Inflammatory macrophage treated with lipopolysaccharide for 4 hours (primary cell): ENCODE measurements at regions not wholly inside any gene's neighbourhood (a gene's known extent, or its start where the extent isn't known, plus 50 kb on each side); places are given as distances from the start of the nearest gene placed in this dataset.
"Not testable (repeated sequence)": the region's sequence is repeated elsewhere in the genome, so short reads cannot be mapped to it uniquely, and the experiment has no call there.

ENCODE experiments used
- DNase-seq: peaks from one replicate; pipeline ENCODE4 v3.0.0-alpha.2; 2020

DNA sequence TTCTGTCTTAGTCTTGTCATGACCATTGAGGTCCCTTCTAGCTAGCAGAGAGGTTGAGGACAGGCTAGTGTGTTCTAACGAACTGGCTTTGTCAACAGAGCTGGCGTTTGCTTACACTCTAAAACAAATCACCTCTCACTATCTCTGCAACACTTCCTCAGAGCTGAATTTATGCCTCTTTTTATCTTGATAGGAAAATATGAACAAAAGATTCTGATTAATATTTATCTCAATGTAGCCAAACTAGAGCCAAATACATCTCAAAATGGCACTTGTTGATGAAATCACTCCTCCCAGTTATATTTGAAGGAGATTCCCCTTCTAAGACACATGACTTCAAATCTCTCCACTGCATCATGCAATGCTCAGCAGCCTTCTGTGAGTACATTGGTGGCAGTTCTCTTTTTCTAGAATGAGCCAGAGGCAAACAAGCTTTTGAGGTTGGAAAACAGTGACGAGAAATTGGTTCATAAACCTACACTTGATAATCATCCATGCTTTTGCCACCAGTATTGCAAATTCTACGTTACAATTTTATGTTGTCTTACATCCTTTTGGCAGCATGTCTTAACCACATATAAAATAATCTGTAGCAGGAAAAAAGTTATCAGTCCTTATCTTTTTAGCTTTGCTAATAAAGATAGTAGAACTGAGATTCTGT is 615.7 kb upstream of the CITED2 start:
- peak; percentile 62 for DNase-seq

DNA sequence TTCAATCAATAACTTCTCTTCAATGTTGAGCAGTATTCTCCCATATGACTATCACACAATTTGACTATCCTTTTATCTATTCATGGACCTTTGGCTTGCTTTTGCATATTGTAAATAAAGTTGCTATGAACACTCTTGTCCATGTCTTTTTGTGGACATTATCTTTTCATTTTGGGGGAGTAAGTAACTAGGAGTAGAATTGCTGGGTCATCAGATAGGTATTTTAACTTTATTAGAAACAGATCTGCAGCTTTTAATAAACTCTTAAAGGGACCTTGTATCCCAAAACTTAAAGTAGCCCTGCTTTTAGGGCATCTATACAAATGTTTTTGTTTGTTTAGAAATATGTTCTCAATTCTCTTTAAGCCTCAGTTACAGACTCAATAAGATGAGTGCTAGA is 614.2 kb upstream of the CITED2 start:
- no peak for DNase-seq

DNA sequence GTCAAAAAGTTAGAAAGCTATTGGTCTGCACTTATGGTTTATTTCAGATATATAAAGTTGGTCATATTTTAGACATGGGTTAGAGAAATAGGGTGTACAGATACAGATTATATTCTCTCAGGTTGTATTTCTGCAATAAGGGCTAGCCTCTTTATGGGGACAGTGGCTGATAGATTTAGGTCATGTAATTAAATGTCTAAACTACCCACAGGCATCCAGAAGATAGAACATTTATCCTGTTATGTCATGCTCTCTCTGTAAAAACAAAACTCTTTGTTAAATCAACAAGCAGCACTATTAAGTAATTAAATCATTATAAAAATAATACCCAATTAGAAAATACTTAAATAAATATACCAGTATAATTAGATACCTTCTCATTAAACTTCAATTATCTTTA is 612.6 kb upstream of the CITED2 start:
- DNase-seq = no peak

DNA sequence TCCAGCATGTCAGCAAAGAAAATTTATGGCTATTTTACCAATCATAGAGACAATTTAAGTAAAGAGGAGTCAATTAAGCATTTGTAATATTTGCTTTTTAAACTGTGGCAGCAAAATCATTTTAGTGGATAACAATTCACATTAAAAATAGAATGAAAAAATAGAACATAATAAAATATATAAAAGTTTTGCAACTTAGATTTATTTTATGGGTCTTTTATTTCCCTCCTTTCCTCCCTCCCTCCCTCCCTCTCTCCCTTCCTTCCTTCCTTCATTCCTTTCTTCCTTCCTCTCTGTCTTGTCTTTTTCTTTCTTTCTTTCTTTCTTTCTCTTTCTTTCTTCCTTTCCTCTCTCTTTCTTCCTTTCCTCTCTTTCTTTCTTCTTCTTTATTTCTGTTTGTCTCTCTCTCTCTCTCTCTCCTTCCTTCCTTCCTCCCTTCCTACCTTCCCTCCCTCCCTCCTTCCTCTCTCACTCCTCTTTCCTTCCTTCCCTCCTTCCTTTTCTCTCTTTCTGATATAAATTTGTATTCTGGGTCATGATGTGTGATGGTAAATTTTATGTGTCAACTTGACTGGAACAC is 610.9 kb upstream of the CITED2 start:
- DNase-seq = no peak

- DNase-seq = no peak
Observed at GRCh38 chr6:139984317-139984716, 609.9 kb upstream of the CITED2 start.

DNA sequence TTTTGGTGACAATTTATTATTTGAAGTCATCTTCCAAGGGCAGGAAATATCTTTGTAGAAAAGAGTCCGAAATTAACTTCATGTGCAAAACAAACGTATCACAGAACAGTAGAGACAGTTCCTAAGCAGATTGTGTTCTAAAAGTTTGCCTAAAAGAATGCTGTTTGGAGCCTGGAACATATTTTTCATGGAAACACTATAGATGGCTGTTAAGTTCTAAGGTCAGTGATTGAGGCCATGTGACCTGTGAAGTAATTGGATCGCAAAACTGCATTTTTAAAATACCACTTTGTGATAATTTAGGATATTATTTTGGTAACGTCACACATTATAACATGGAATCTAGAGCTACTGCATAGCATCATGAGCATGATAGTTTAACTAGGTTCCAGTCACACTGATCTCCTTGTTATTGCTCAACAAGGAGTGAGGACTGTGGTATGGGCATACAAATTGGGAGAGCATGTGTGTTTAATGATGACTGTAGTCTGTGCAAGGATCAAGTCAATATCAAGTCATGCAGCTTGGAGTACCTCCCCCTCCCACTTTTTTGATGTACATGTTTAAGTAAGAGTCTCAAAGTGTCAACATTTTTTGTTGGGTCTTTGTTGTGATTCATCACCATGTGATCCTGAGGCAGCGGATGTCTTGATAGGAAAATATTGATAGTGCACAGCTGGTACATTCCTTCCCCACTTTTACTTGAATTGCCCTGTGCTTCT is 609.3 kb upstream of the CITED2 start:
- DNase-seq = no peak

GRCh38 chr6:139982652-139983295 is 608.3 kb upstream of the CITED2 start:
- DNase-seq = no peak

- no peak for DNase-seq
Observed at GRCh38 chr6:139982195-139982594, 607.7 kb upstream of the CITED2 start.

- no peak for DNase-seq
Observed at GRCh38 chr6:139981768-139982181, 607.3 kb upstream of the CITED2 start.

DNA sequence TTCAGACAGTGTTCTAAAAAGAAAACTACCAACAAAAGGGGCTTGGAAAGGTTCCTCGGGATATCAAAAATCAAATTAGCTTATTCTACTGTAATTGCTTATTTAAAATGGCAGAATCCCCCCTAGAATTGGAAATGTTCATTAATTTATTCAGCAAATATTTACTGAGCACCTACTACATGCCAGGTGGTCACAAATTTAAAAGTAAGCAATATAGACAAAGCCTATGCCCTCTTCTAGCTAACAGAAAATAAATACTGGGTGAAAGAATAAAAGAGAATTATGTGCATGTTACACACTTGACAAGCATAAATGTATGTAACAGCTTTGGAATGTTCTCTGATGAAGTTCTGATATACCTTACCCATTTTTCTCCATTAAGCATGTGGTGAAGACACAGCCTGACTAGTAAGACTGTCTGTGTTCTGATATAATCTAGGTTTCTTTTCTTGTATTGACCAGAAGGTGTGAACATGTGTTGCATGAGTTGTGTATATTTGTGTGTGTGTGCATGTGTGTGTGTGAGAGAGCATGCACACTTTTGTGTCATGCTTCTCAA is 606.7 kb upstream of the CITED2 start:
- DNase-seq = no peak

- not testable (repeated sequence) for DNase-seq
Observed at GRCh38 chr6:139980631-139981030, 606.2 kb upstream of the CITED2 start.

- DNase-seq = no peak
Observed at GRCh38 chr6:139979021-139979725, 604.7 kb upstream of the CITED2 start.

DNA sequence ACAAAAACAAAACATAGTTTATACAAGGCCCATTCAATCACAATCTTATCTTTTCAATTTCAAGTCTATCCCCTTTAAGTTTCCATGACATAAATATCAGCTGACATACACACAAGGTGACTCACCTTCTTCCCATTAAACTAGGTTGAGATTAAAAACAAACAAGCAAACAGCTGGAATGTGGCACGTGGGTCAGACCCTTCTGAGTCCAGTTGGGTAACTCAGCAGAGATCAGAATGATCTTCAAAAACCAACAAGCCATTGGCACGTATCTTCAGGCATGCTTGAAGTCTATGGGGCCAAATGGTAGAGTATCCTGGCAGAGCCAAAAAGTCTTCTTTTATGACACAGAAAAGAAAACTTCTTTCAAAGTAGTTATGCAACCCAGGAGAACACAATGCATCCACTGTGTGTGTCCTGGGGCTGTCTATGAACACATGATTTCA is 603.5 kb upstream of the CITED2 start:
- DNase-seq = no peak

DNA sequence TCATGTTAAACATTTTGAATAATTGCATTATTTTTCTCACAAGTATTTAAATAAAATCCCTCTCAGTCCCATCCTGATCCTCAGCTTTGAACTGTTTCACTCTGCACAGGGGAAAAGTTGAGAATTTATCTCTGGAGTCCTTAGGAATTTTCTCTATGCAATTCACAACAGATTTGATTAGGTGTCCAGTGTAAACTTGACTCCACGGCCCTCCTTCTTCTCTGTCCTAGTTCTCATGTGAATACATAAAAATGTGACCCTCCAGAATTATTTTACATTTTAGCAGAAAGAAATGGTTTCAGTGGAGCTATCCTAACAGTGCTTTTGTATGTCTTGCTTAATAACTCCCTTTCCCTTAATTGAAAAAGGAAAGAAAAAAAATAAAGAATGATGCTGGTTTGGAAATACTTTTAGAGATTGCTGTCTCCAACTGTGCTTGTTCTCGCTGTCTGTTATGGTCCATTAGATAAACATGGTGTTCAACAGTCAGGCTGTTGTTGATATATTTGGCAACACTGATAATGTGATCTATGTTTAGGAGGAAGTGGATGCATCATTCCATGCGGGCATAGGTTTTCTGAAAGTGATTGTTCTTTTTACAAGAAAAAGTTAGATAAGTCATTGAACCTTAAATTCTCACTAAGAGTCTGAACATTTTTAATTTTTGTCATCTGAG is 599.4 kb upstream of the CITED2 start:
- DNase-seq = no peak

GRCh38 chr6:139972116-139972515 is 597.7 kb upstream of the CITED2 start:
- no peak for DNase-seq

GRCh38 chr6:139970591-139970991 is 596.1 kb upstream of the CITED2 start:
- no peak for DNase-seq

- no peak for DNase-seq
Observed at GRCh38 chr6:139967497-139967896, 593.0 kb upstream of the CITED2 start.

GRCh38 chr6:139965393-139965792 is 590.9 kb upstream of the CITED2 start:
- DNase-seq = no peak

- no peak for DNase-seq
Observed at GRCh38 chr6:139964737-139965136, 590.3 kb upstream of the CITED2 start.

- DNase-seq = no peak
Observed at GRCh38 chr6:139962654-139963347, 588.4 kb upstream of the CITED2 start.

DNA sequence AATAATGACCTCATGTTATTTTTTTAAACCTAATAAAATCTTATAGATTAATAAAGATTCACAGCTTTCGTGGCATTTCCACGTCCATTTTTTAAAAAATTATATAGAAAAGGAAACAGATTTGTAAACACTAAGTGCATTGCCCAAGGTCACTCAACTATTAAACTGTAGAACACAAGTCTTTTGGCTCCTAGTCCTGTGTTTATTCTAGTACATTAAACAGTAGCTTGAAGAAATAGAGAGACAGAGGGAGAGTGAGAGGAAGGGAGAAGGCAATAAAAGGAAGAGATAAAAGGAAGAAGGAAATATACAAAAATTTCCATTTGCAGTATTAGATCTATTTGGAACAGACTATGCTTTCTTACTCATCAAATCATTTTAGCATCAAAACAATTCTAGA is 586.7 kb upstream of the CITED2 start:
- DNase-seq = no peak

GRCh38 chr6:139960671-139961070 is 586.2 kb upstream of the CITED2 start:
- no peak for DNase-seq
